ENCODE measurements at regions not wholly inside any gene's neighbourhood (a gene's known extent, or its start where the extent isn't known, plus 50 kb on each side); places are given as distances from the start of the nearest gene placed in this dataset.
"Not testable (repeated sequence)": the region's sequence is repeated elsewhere in the genome, so short reads cannot be mapped to it uniquely, and the experiment has no call there.

- peak in 1 of 3 donors; percentile 21 for DNase-seq
Observed at GRCh38 chr11:95641495-95641894, 148.1 kb downstream of the FAM76B start.

- no peak for DNase-seq
Observed at GRCh38 chr11:95638501-95638900, 151.1 kb downstream of the FAM76B start.

GRCh38 chr11:95625164-95625900, 164.2 kb downstream of the FAM76B start:
- DNase-seq, result no peak

- no peak for DNase-seq
Observed at GRCh38 chr11:95616256-95616804, 173.3 kb downstream of the FAM76B start.

GRCh38 chr11:95611827-95612226, 177.8 kb downstream of the FAM76B start:
- no peak for DNase-seq

- not testable (repeated sequence) for DNase-seq
Observed at GRCh38 chr11:95610185-95610584, 179.4 kb downstream of the FAM76B start.

- no peak for DNase-seq
Observed at GRCh38 chr11:95608093-95608492, 181.5 kb downstream of the FAM76B start.

GRCh38 chr11:95606824-95607223, 182.8 kb downstream of the FAM76B start:
- no peak for DNase-seq

- DNase-seq, result peak; percentile 36 to 78 (median 74)
Observed at GRCh38 chr11:95605271-95605940, 184.2 kb downstream of the FAM76B start.

GRCh38 chr11:95599959-95600586, 189.5 kb downstream of the FAM76B start:
- DNase-seq, result no peak

GRCh38 chr11:95595973-95596489, 193.6 kb downstream of the FAM76B start:
- no peak for DNase-seq

- no peak for DNase-seq
Observed at GRCh38 chr11:95595541-95595940, 194.0 kb downstream of the FAM76B start.

- no peak for DNase-seq
Observed at GRCh38 chr11:95593111-95593510, 196.5 kb downstream of the FAM76B start.

GRCh38 chr11:95592471-95592870, 197.1 kb downstream of the FAM76B start:
- no peak for DNase-seq

- no peak for DNase-seq
Observed at GRCh38 chr11:95589893-95590612, 199.5 kb downstream of the FAM76B start.

- DNase-seq, result no peak
Observed at GRCh38 chr11:95588821-95589220, 200.8 kb downstream of the FAM76B start.

GRCh38 chr11:95586661-95587060, 202.9 kb downstream of the FAM76B start:
- DNase-seq, result no peak

GRCh38 chr11:95586155-95586554, 203.4 kb downstream of the FAM76B start:
- no peak for DNase-seq

- DNase-seq, result no peak
Observed at GRCh38 chr11:95585752-95586077, 203.9 kb downstream of the FAM76B start.

- DNase-seq, result no peak
Observed at GRCh38 chr11:95585069-95585751, 204.4 kb downstream of the FAM76B start.

GRCh38 chr11:95584589-95584988, 205.0 kb downstream of the FAM76B start:
- DNase-seq, result no peak

- DNase-seq, result no peak
Observed at GRCh38 chr11:95584180-95584579, 205.4 kb downstream of the FAM76B start.
